IMR-90 (cell line): ENCODE measurements at regions not wholly inside any gene's neighbourhood (a gene's known extent, or its start where the extent isn't known, plus 50 kb on each side); places are given as distances from the start of the nearest gene placed in this dataset.

Experiments
- ATAC-seq: fragments of 200-7000 bp; cut with Tn5 transposase; 2 replicates; pipeline ENCODE4 v1.9.1; 2020; ENCODE audit warnings: low read depth, mild to moderate bottlenecking, moderate library complexity
- BruUV-seq: library from RNA; stranded (reverse); fragments of 400-500 nt; replicated peaks from 2 replicates; lab custom pipeline; 2021; lab: Mats Ljungman, UMichigan
- CTCF ChIA-PET: fragments of 300-600 bp; formaldehyde crosslinking; extraction: SDS; loops from one replicate; lab custom pipeline; 2021; ENCODE audit warnings: antibody characterized with exemption; lab: Yijun Ruan, JAX
- POLR2A ChIA-PET: fragments of 300-600 bp; sonication (Branson Sonifier 250); formaldehyde crosslinking; loops from one replicate; lab custom pipeline; 2022; ENCODE audit warnings: antibody characterized with exemption; ENCODE audit not compliant: unreplicated experiment; lab: Charles Lee
- DNase-seq: peaks from one replicate; pipeline ENCODE4 v3.0.0; 2013
- H2AFZ ChIP-seq: replicated peaks from 2 replicates; pipeline ENCODE3; 2013; ENCODE audit warnings: low read length, mild to moderate bottlenecking; ENCODE audit not compliant: poor library complexity
- H2AK5ac ChIP-seq: 2 replicates; pipeline ENCODE4 v1.6.1; 2013; ENCODE audit warnings: low read depth, low read length, inconsistent platforms
- H2AK9ac ChIP-seq: replicated peaks from 2 replicates; pipeline ENCODE3; 2013; ENCODE audit warnings: mild to moderate bottlenecking, low read depth, low read length, moderate library complexity; ENCODE audit not compliant: poor library complexity
- H2BK120ac ChIP-seq: 2 replicates; pipeline ENCODE4 v1.6.1; 2013; ENCODE audit warnings: low read depth, low read length, inconsistent platforms
- H2BK15ac ChIP-seq: 3 replicates; pipeline ENCODE4 v1.6.1; 2013; ENCODE audit warnings: low read depth, low read length, inconsistent platforms
- H2BK20ac ChIP-seq: 2 replicates; pipeline ENCODE4 v1.6.1; 2013; ENCODE audit warnings: low read depth, mild to moderate bottlenecking, inconsistent platforms, low read length, moderate library complexity
- H2BK5ac ChIP-seq: 2 replicates; pipeline ENCODE4 v1.6.1; 2013; ENCODE audit warnings: mild to moderate bottlenecking, low read depth, low read length, inconsistent platforms; ENCODE audit not compliant: poor library complexity, severe bottlenecking
- H3K14ac ChIP-seq: replicated peaks from 2 replicates; pipeline ENCODE4 v1.6.1; 2013; ENCODE audit warnings: low read depth, low read length, inconsistent platforms
- H3K18ac ChIP-seq: 2 replicates; pipeline ENCODE4 v1.6.1; 2013; ENCODE audit warnings: low read depth, low read length, control low read depth
- H3K23ac ChIP-seq: 2 replicates; pipeline ENCODE4 v1.6.1; 2013; ENCODE audit warnings: low read depth, low read length, inconsistent platforms
- H3K27ac ChIP-seq: 2 replicates; pipeline ENCODE4 v1.5.1; 2013; ENCODE audit warnings: mild to moderate bottlenecking, control low read depth, low read length; ENCODE audit not compliant: insufficient read depth
- H3K27me3 ChIP-seq: 2 replicates; pipeline ENCODE4 v1.6.1; 2013; ENCODE audit warnings: low read length; ENCODE audit not compliant: control insufficient read depth, insufficient read depth
- H3K36me3 ChIP-seq: 2 replicates; pipeline ENCODE4 v1.6.1; 2013; ENCODE audit warnings: low read length, mixed read lengths; ENCODE audit not compliant: control insufficient read depth, insufficient read depth
- H3K4ac ChIP-seq: 2 replicates; pipeline ENCODE4 v1.6.1; 2013; ENCODE audit warnings: low read depth, low read length, inconsistent platforms
- H3K4me1 ChIP-seq: 2 replicates; pipeline ENCODE4 v1.6.1; 2013; ENCODE audit warnings: low read length, mixed read lengths; ENCODE audit not compliant: control insufficient read depth, insufficient read depth
- H3K4me2 ChIP-seq: 2 replicates; pipeline ENCODE4 v1.6.1; 2013; ENCODE audit warnings: low read depth, mild to moderate bottlenecking, control low read depth, low read length, moderate library complexity
- H3K4me3 ChIP-seq: 2 replicates; pipeline ENCODE4 v1.5.1; 2013; ENCODE audit warnings: low read depth, mild to moderate bottlenecking, control low read depth, low read length, moderate library complexity; ENCODE audit not compliant: insufficient read depth
- H3K56ac ChIP-seq: 2 replicates; pipeline ENCODE4 v1.6.1; 2013; ENCODE audit warnings: low read length, inconsistent platforms; ENCODE audit not compliant: insufficient read depth; ENCODE audit errors: extremely low read depth
- H3K79me1 ChIP-seq, 2 experiments: 2 replicates each; pipeline ENCODE4 v1.6.1; 2013; ENCODE audit warnings: low read length in 2 of 2, inconsistent platforms in 1 of 2, low read depth in 1 of 2
- H3K9ac ChIP-seq: 2 replicates; pipeline ENCODE4 v1.6.1; 2013; ENCODE audit warnings: low read depth, low read length, control low read depth
- H3K9me1 ChIP-seq: 2 replicates; pipeline ENCODE4 v1.6.1; 2013; ENCODE audit warnings: low read length, inconsistent platforms; ENCODE audit not compliant: insufficient read depth
- H3K9me3 ChIP-seq: 2 replicates; pipeline ENCODE4 v1.6.1; 2013; ENCODE audit warnings: low read length; ENCODE audit not compliant: control insufficient read depth, insufficient read depth
- H4K20me1 ChIP-seq: 2 replicates; pipeline ENCODE4 v1.6.1; 2013; ENCODE audit warnings: low read length, inconsistent platforms; ENCODE audit not compliant: insufficient read depth
- H4K5ac ChIP-seq: 2 replicates; pipeline ENCODE4 v1.6.1; 2013; ENCODE audit warnings: mild to moderate bottlenecking, low read depth, low read length, control low read depth
- H4K8ac ChIP-seq, 2 experiments: 2 replicates each; pipeline ENCODE4 v1.6.1; 2013; ENCODE audit warnings: low read depth in 2 of 2, low read length in 2 of 2, control low read depth in 1 of 2, inconsistent platforms in 1 of 2
- H4K91ac ChIP-seq: 2 replicates; pipeline ENCODE4 v1.6.1; 2013; ENCODE audit warnings: low read depth, low read length, inconsistent platforms; ENCODE audit not compliant: insufficient read depth
- CEBPB ChIP-seq: IDR thresholded peaks from 2 replicates; pipeline ENCODE4 v1.6.1; 2012; ENCODE audit warnings: low read depth, low read length, improper control_type of control experiment
- RAD21 ChIP-seq: IDR thresholded peaks from 2 replicates; pipeline ENCODE4 v1.6.1; 2012; ENCODE audit warnings: low read length, improper control_type of control experiment
- WGBS, 2 experiments: methylation state at CpG; one replicate each; pipeline versions ENCODE4 v1.1.5 to v1.1.7; 2013; ENCODE audit warnings: missing lambda C conversion rate in 2 of 2; ENCODE audit not compliant: insufficient read length in 1 of 2; ENCODE audit errors: extremely low coverage in 2 of 2; 5-methylcytosine and 5-hydroxymethylcytosine counted together
- dilution Hi-C: fragments of 300-500 bp; cut with HindIII; formaldehyde crosslinking; loops from one replicate; pipeline ENCODE4 v1.14.3; 2018; ENCODE audit warnings: low sequenced_read_pairs; ENCODE audit not compliant: unreplicated experiment
- in situ Hi-C: fragments of 300-500 bp; cut with MboI; formaldehyde crosslinking; loops from 3 replicates; pipeline ENCODE4 v1.14.3; 2019; ENCODE audit warnings: low sequenced_read_pairs, inconsistent platforms, mixed read lengths
- intact Hi-C: fragments of 100-400 bp; cut with micrococcal nuclease; formaldehyde crosslinking; loops from 2 replicates; pipeline ENCODE4 v1.10.0; 2022

- TF ChIP-seq RAD21 (no peak), CEBPB (no peak)
- no peak for ATAC-seq
- Histone ChIP-seq H2BK5ac (no peak overlapping the region), H3K36me3 (no peaks in the 10 kb centered on the region), H3K4ac (no peak overlapping the region), H3K4me3 (no peak overlapping the region), H3K9me3 (no peaks in the 10 kb centered on the region), H2AK9ac (no peak overlapping the region), H3K4me1 (no peaks in the 10 kb centered on the region), H2BK20ac (no peak overlapping the region), H3K27ac (no peak overlapping the region), H4K8ac (no peak overlapping the region), H2BK120ac (no peak overlapping the region), H3K4me2 (no peak overlapping the region), H4K91ac (no peak overlapping the region), H3K14ac (no peak overlapping the region), H3K79me1 (no peaks in the 10 kb centered on the region), H3K23ac (no peak overlapping the region), H3K9ac (no peak overlapping the region), H4K20me1 (no peaks in the 10 kb centered on the region), H3K27me3 (peaks cover 1% of the 10 kb centered on the region; the same call in 1 of the 2 replicates), H2BK15ac (no peak overlapping the region), H3K56ac (no peak overlapping the region), H3K9me1 (no peaks in the 10 kb centered on the region), H3K18ac (no peak overlapping the region), H4K5ac (no peak overlapping the region), H2AFZ (no peak overlapping the region), H2AK5ac (no peak overlapping the region)
- dilution Hi-C loops (no loop called here), intact Hi-C loops (no loop called here), in situ Hi-C loops (no loop called here)
- ChIA-PET CTCF (no interaction called here), POLR2A (no interaction called here)
- WGBS, 2 experiments: 58% methylated on average over 11 of the region's 15 CpGs; no CpG with 5 or more reads in 1 of the 2 experiments
- BruUV-seq: no TSS peak
- no peak for DNase-seq
These were observed 136.4 kb downstream of the BUD13 start for GRCh38 chr11:116636341-116636929.
